Spleen (tissue), 7 donors: ENCODE measurements at regions not wholly inside any gene's neighbourhood (a gene's known extent, or its start where the extent isn't known, plus 50 kb on each side); places are given as distances from the start of the nearest gene placed in this dataset.
"Not testable (repeated sequence)": the region's sequence is repeated elsewhere in the genome, so short reads cannot be mapped to it uniquely, and the experiment has no call there.

ENCODE experiments used
- CTCF ChIP-seq, 11 experiments: fragments of 200-600 bp in 7 of 11; fragments of 450-650 bp in 4 of 11; sonication (generic) in 4 of 11; IDR thresholded peaks in 8 of 11; conservative IDR thresholded peaks in 3 of 11; 1 replicate in 7 of 11; 2 replicates in 4 of 11; pipeline versions ENCODE4 v1.4.0 to v1.8.0; 2016 to 2021; ENCODE audit warnings: antibody characterized with exemption in 11 of 11, inconsistent platforms in 4 of 11, mild to moderate bottlenecking in 1 of 11
- POLR2A ChIP-seq, 3 donors: fragments of 450-650 bp; IDR thresholded peaks; one replicate each; pipeline ENCODE4 v1.5.1; 2017; ENCODE audit warnings: antibody characterized with exemption in 3 of 3, mild to moderate bottlenecking in 1 of 3
- donor health status: DM: no; HTN: no; CAD: no; lungs with moderate emphysema.
- donor health status: DM: no; HTN: no; CAD: no.
- donor health status: DM: no; HTN: no; CAD: no.

GRCh38 chr15:85198432-85198831 lies 182.0 kb upstream of the AKAP13 start:
- TF ChIP-seq POLR2A (IDR thresholded peaks at IDR 0.05); CTCF (IDR thresholded peaks at IDR 0.05 in 8 of 11, conservative IDR thresholded peaks at IDR 0.05 in 3 of 11): not testable (repeated sequence)
